Coronary artery (tissue), 2 donors: ENCODE measurements at regions not wholly inside any gene's neighbourhood (a gene's known extent, or its start where the extent isn't known, plus 50 kb on each side); places are given as distances from the start of the nearest gene placed in this dataset.

Experiments
- DNase-seq: peaks from one replicate; pipeline ENCODE4 v3.0.0-alpha.2; 2017; ENCODE audit warnings: low spot score
- H3K27ac ChIP-seq, 2 donors: fragments of 200-600 bp; sonication (generic); one replicate each; pipeline ENCODE4 v1.5.1; 2016 to 2019
- H3K4me3 ChIP-seq: fragments of 200-600 bp; sonication (generic); 2 replicates; pipeline ENCODE4 v1.5.1; 2016; ENCODE audit warnings: mild to moderate bottlenecking, moderate library complexity
- TF ChIP-seq, protein P1 (sequence below): fragments of 200-600 bp; sonication (generic); IDR thresholded peaks from one replicate; pipeline ENCODE4 v1.5.1; 2019; ENCODE audit warnings: antibody characterized with exemption

DNA sequence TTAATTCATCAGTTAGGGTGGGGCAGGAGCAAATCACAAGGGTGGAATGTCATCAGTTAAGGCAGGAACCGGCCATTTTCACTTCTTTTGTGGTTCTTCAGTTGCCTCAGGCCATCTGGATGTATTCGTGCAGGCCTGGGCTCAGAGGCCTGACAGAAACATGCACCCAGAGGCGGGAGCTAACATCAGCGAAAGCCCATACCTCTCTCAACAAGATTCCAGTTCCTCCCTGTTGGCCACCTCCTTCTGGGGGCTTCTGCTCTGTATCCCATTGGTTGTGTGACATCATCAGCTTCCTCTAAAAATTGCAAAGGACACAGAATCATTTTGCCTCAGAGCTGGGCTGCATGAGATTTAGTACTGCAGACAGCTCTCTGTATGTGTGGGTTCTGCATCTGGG is 134.3 kb downstream of the ZNF664 start:
- H3K27ac ChIP-seq: no peak overlapping the region
- DNase-seq: no peak
- TF ChIP-seq, protein P1, sequence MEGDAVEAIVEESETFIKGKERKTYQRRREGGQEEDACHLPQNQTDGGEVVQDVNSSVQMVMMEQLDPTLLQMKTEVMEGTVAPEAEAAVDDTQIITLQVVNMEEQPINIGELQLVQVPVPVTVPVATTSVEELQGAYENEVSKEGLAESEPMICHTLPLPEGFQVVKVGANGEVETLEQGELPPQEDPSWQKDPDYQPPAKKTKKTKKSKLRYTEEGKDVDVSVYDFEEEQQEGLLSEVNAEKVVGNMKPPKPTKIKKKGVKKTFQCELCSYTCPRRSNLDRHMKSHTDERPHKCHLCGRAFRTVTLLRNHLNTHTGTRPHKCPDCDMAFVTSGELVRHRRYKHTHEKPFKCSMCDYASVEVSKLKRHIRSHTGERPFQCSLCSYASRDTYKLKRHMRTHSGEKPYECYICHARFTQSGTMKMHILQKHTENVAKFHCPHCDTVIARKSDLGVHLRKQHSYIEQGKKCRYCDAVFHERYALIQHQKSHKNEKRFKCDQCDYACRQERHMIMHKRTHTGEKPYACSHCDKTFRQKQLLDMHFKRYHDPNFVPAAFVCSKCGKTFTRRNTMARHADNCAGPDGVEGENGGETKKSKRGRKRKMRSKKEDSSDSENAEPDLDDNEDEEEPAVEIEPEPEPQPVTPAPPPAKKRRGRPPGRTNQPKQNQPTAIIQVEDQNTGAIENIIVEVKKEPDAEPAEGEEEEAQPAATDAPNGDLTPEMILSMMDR: no peak
- no peak overlapping the region for H3K4me3 ChIP-seq

DNA sequence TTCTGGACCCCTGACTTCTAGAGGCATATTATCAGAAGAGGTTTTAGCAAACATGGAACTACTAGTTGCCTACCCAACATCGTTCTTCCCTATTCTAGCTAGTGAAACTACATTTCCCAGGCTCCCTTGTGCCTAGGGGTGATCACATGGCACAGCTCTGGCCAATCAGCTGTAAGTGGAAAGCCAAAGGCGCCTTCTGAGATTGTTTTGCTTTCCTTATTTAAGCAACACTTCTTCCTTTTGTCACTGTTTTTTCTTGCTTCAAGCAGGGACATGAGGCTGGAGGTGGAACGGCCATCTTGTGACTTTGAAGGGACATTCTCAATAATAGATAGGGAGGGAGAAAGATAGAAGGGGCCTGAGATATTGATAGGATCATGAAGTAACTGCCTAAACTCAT is 136.7 kb downstream of the ZNF664 start:
- Histone ChIP-seq H3K27ac (no peak overlapping the region), H3K4me3 (no peak overlapping the region)
- DNase-seq: no peak
- TF ChIP-seq, protein P1: no peak

DNA sequence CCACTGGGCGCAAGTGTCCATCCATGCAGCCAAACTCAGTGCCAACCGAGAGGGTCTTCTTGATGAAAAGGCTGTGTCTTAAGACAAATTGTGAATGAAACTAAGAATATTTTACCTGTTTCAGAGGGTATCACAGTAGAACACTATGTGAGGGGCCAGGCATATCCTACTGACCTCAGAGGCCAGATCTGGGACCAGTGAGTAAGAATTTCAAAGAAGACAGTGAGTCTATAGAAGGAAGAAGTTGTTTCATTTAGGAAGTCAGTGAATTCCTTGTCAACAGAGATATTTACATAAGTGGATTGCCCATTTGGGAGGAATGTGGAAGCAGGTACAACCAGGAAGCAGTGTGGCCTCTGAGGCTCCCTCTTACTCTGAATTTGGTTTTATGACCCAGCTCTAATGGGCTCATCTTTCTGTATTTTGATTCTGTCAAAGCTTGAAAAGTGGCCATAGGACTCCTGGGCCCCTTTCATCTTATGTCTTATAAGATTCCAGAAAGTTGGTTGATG is 137.4 kb downstream of the ZNF664 start:
- TF ChIP-seq, protein P1: no peak
- DNase-seq: no peak
- H3K27ac ChIP-seq: no peak overlapping the region
- H3K4me3 ChIP-seq: no peak overlapping the region

DNA sequence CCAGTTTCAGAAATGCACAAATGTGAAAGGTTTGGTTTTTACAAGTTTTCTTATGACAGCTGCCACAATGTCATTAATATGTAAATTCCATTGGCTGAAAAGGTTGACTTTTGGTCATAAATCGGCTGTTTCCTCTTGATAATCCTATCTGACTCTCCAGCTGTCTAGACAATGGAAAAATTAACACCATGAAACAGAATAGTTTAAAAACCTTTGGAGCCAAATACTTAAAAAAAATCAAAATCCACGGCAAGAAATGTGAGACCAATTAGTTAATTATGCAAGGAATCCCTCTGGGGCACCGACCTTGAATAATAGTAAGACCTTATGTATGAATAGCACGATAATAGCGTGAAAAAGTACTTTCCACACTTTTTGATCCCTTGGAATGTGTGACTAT is 138.0 kb downstream of the ZNF664 start:
- H3K27ac ChIP-seq: no peak overlapping the region
- TF ChIP-seq, protein P1: no peak
- no peak overlapping the region for H3K4me3 ChIP-seq
- DNase-seq: no peak

DNA sequence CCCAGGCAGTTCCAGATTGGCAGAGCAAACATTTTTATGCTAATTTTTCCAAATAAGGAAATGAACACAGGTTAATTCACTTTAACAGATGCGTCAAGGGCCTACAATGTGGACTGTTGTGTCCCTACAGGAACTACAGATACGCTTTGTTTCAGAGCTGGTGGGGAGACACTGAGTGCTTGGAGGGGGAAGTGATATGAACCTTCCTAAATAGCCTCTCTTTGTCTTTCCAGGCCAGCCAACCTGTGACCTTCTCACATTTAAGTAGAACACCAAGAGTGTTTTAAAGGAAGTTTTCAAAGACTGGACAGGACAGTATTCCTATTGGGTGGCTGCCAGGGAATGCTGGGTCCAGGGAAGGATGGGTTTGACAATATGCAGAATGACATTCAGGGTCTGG is 141.3 kb downstream of the ZNF664 start:
- Histone ChIP-seq H3K27ac (no peak overlapping the region), H3K4me3 (no peak overlapping the region)
- TF ChIP-seq, protein P1: no peak
- DNase-seq: no peak

DNA sequence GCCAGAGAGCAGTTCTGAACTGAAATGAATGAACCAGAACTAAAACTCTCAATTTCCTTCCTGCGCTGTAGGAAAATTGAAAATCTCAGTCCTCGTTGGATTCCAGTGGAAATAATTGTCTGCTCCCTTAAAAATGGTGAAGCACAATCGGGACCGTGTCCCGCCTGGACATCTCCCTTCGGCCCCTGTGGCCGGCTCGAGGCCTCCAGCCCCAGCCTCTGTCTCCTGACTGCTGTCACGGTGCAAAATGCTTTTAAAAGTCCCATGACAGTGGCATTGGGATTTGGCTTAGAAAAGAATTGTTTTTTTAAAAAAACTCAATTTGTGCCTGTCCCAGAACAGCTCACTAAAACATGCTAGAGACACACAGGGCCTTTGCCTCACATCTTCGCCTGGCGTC is 142.5 kb downstream of the ZNF664 start:
- no peak for DNase-seq
- H3K4me3 ChIP-seq: no peak overlapping the region

More for the DNA sequence above, 142.5 kb downstream of the ZNF664 start:
- TF ChIP-seq, protein P1: no peak
- no peak overlapping the region for H3K27ac ChIP-seq
